Activated CD4-positive, alpha-beta T cell treated with anti-CD3 and anti-CD28 coated beads, Interleukin-2, amount 50 U/mL, for 4 hours (primary cell): ENCODE measurements at regions not wholly inside any gene's neighbourhood (a gene's known extent, or its start where the extent isn't known, plus 50 kb on each side); places are given as distances from the start of the nearest gene placed in this dataset.
"Not testable (repeated sequence)": the region's sequence is repeated elsewhere in the genome, so short reads cannot be mapped to it uniquely, and the experiment has no call there.

Experiments used
- DNase-seq, 2 experiments: peaks; one replicate each; pipeline ENCODE4 v3.0.0-alpha.2; 2020

DNA sequence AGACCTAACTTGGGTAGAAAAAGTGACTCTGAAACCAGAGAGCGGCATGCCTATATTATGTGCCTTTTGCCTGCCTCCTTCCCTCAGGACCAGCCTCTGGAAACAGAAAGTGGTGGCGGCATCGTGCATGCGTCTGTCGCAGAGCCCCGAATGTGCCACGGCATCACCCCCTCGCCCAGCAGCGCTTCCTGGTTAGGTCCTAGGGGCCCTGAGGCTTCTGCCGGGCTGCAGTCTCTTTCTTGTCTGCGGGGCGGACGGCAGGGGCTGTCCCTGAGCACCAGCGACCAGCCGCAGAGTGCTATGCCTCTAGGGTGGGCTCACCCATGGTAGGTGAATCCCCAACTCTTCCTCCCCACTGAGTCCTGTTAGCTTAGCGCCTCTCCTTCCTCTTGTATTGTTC, 68.7 kb downstream of the VSIG4 start:
- no peak for DNase-seq

DNA sequence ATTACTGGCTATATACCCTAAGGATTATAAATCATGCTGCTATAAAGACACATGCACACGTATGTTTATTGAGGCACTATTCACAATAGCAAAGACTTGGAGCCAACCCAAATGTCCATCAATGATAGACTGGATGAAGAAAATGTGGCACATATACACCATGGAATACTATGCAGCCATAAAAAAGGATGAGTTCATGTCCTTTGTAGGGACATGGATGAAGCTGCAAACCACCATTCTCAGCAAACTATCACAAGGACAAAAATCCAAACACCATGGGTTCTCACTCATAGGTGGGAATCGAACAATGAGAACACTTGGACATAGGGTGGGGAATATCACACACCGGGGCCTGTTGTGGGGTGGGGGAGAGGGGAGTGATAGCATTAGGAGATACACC, 72.7 kb downstream of the VSIG4 start:
- not testable (repeated sequence) for DNase-seq

DNA sequence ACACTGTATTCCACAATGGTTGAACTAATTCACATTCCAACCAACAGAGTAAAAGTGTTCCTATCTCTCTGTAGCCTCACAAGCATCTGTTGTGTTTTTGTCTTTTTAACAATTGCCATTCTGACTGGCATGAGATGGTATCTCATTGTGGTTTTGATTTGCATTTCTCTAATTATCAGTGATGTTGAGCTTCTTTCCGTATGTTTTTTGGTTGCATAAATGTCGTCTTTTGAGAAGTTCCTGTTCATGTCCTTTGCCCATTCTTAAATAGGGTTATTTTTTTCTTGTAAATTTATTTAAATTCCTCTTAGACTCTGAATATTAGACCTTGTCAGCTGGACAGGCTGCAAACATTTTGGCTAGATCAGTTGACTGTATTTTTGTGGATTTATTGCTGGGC, 78.2 kb downstream of the VSIG4 start:
- DNase-seq: no peak

DNA sequence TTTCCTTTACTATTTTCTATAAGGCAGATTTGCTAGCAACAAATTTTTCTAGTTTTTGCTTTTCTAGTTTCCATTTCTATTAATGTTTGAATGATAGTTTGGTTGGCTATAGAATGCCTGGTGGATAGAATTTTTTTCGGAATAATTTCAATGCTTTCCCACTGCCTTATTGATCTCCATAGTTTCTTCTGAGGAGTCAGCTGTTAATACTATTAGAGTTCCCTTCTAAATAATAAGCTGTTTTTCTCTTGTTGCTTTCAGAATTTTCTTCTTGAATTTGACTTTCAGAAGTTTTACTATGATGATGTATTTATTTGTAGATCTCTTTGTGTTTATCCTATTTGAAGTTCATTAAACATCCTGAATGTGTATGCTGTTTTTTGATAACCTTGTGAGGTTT, 91.8 kb downstream of the VSIG4 start:
- no peak for DNase-seq

DNA sequence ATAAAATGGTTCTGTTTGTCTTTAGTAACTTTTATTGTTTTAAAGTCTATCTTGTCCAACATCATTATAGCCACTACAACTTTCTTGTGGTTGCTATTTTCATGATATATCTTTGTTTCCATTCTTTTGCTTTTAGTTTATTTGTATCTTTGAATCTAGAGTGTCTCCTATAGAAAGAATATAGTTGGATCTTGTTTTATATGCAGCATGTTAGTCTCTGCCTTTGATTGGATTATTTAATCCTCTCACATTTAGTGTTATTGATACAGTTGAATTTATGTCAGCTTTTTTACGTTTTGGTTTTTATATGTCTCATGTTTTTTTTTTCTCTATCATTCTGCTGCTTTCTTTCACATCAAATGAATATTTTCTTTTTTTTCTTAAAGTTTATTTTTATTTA, 98.1 kb downstream of the VSIG4 start:
- no peak for DNase-seq

DNA sequence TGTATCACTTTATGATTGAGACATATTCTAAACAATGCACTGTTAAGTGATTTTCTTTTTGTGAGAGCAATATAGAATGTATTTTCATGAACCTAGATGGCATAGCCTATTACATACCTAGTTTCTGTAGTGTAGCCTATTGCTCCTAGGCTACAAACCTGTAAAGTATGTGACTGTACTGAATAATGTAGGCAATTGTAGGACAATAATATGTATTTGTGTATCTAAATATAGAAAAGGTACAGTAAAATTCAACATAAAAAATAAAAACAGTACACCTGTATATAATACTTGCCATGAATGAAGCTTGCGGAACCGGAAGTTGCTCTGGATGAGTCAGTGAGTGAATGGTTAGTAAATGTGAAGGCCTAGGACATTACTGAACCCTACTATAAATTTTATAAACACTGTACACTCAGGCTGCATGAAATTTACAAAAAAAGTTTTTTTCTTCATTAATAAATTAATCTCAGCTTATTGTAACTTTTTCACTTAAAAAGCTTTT, 106.7 kb downstream of the VSIG4 start:
- no peak for DNase-seq

DNA sequence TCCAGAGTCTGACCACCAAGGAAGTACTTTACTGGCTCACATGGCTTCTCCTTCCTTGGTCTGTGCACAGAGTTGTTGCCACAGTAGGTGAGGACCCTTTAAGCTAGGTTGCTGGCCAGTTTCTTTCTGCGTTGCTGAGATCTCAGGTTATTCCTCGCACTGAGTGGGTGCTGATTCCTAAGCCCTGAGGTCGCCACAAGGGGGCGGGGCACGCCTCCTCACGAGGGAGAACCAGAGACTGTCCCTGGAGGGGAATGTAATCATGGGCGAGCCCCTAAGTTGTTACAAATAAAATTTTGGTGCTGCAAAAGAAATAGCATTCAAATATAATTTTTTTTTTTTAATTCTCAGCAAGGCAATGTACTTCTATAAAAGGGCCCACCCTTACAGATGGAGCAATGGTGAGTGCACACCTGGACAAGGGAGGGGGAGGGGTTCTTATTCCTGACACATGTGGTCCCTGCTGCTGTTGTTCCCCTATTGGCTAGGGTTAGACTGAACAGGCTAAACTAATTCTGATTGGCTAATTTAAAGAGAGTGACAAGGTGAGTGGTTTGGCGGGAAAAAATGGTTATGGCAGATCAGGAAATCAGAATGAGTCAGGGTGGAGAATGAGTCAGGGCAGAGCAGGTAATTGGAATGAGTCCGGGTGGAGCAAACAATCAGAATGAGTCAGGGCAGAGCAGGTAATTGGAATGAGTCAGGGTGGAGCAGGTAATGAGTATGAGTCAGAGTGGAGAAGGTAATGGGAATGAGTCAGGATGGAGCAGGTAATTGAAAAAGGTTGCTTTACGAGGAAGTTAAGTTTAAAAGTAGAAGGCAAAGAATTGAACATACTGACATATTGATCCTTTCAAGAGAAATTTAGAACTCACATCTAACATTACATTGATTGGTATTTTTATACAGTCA, 107.5 kb downstream of the VSIG4 start:
- peak in 1 of 2 experiments; percentile 8 for DNase-seq

DNA sequence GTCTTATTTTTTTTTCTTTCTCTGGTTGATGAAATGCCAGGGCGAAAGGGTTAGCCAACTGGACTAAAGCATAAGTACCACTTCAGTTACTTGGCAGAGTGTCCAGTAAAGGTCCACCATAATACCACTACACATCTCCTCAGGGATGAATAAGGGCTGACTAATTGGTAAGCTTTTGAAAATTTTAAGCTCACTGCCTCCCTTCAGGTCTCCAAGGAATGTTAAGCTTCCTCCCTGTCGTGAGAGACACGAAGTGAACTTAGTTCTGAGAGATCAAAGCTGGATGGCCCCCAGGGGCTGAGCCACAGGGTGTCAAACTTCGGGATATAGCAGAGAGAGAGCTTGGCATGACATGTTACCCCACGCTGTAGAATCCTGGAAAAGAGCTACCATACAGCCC, 111.4 kb downstream of the VSIG4 start:
- no peak for DNase-seq

DNA sequence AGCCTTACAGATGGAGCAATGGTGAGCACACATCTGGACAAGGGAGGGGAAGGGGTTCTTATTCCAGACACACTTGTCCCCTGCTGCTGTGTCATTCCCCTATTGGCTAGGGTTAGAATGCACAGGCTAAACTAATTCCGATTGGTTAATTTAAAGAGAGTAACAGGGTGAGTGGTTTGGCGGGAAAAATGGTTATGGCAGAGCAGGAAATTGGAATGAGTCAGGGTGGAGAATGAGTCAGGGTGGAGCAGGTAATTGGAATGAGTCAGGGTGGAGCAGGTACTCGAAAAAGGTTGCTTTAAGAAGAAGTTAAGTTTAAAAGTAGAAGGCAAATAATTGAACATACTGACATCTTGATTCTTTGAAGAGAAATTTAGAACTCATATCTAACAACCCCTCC, 112.5 kb downstream of the VSIG4 start:
- not testable (repeated sequence) for DNase-seq

DNA sequence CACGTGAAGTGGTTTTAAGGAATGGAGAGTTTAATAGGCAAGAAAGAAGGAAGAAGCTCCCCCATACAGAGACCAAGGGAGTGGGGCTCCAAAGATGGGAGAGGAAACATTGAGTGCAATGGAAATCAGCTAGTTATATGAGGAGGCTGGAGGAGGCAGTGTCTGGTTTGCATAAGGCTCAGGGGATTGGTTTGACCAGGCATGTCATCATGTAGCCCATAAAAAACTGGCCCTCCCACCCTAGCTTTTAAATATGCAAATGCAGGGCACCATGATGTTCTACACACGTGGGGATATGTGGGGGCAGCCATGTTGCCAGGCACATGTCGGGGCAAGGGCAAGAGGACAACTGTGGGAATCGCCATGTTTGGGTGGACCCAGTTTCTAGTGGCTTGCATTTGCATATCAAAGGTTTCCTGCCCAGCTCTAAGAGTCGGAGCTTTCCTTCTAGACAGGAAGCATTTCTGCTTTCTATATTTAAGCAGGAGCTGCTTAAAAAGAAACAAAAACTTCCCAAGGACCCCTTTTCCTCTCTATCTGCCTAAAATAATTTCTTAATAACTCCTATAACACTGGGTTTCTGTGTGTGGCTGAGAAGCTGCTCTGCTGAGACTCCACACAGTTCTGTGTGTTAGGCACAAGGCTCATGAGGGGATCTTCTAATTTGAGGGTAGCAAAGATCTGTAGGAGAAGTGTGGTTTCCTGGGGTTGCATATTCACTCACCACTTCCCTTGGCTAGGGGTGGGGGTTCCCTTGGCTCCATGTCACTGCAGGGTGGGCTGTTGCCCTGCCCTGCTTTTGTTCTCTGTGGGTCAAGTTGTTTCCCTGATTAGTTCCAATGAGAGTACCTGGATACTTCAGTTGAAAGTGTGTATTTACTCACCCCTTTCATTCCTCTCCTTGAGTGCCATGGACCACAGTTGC, 113.5 kb downstream of the VSIG4 start:
- peak in 1 of 2 experiments; percentile 19 for DNase-seq

DNA sequence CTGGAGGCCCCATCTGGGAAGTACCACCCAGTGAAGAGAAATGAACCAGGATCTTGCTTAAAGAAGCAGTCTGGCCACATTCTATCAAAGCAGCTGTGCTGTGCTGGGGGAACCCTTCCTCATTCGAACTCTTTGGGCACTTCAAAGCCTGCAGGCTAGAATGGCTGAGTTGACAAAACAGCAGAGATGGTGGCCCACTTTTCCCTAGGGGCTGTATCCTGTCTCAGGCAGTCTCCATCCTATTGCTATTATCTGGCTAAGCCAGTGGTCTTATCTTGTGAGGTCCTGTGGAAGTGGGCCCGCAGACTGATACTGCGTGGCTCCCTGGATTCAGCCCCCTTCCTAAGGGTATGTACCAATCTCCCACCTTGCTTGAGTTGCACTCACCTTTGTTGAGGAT, 114.3 kb downstream of the VSIG4 start:
- DNase-seq: no peak

DNA sequence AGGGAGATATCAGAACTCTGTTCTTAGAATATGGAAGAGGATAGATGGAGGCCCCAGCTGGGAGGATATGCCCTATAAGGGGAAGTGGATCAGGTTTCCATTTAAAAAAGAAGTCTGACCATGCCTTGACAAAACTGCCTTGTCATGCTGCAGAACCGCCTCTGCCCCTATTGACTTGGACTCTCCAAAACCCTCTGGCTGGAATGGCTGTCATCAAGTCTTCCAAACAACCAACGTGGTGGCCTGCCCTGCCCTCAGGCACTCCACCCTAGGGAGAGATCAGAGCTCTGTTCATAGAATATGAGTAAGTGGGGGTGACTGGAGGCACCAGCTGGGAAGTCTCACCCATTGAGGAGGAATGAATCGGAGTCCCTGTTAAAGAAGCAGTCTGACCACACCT, 114.9 kb downstream of the VSIG4 start:
- DNase-seq: no peak

DNA sequence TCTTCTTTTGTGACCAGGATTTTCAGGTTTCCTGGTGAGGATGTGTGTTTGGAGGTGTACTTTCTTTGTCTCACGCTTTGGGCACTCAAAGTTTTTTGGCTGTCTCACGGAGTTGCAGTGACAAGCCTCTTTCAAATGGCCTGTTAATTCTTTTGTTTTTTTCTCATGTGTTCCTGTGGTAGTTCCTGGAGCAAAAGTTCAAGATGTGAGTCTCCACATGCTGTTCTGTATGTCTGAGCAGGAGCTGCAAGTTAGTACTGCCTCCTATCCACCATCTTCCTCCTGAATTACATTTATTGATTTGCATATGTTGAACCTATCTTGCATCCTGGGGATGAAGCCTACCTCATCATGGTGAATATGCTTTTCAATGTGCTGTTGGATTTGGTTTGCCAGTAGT, 118.5 kb downstream of the VSIG4 start:
- no peak for DNase-seq

DNA sequence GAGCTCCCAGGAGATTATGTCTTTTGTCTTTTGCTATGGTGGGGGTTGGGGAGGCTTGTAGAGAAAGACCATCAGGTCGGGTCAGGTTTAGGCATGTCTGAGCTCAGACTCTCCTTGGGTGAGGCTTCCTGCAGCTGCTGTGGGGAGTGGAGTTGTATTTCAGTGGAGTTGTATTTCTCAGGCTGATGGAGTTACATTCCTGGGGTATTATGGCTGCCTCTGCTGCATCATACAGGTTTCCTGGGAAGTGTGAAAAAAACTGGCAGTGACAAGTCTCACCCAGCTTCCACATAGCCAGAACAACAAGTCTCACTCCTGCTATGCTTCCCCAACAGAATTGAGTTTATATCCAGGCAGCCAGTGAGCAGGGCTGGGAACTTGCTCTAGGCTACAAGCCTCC, 119.3 kb downstream of the VSIG4 start:
- DNase-seq: no peak

DNA sequence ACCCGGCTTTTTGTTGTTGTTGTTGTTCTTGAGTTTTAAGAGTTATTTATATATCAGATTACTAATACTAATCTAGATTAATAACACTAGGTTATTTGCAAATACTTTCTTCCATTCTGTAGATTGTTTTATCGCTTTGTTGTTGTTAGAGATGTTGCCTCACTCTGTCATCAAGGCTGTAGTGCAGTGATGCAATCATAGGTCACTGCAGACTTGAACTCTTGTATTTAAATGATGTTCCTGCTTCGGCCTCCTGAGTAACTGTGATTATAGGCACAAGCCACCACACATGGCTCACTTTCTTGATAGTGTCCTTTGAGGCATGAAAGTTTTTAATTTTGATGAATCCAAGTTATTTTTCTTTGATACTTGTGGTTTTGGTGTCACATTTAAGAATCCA, 129.0 kb downstream of the VSIG4 start:
- DNase-seq: no peak

DNA sequence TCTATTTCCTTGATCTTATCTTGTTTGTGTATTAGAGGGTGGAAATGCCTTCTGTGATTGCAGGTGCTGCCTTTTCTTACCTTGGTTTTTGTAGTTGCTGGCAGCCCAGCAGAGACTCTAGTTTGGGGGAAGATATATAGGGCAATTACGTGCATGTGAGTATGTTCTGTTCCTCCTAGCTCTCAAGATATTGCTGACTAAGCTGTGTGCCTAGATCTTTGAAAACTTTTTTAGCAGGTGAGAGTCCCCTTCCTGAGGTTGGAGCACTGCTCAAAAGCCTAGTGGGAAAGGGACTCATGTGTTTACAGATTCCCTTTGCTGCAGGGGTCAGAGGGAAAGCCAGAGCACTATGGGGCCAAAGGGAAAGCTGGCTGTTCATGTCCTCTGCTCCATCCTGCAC, 136.1 kb downstream of the VSIG4 start:
- DNase-seq: no peak

DNA sequence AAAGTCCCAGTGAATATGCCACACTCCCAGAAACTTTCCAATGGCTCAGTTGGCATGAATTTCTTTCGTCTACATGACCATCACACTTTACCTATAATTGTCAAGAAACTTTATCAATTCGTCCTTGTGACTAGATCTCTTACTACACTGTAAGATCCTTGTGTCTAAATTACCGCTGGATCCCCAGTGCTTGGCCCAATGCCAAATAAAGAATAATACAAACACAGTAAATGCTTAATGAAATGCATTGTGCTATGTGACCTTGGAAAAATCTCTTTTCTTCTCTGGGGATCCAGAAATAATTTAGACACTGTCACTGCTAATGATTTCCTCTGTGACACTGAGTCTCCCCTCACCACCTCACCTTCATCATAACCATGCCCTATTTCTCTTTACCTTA, 137.9 kb downstream of the VSIG4 start:
- DNase-seq: no peak

DNA sequence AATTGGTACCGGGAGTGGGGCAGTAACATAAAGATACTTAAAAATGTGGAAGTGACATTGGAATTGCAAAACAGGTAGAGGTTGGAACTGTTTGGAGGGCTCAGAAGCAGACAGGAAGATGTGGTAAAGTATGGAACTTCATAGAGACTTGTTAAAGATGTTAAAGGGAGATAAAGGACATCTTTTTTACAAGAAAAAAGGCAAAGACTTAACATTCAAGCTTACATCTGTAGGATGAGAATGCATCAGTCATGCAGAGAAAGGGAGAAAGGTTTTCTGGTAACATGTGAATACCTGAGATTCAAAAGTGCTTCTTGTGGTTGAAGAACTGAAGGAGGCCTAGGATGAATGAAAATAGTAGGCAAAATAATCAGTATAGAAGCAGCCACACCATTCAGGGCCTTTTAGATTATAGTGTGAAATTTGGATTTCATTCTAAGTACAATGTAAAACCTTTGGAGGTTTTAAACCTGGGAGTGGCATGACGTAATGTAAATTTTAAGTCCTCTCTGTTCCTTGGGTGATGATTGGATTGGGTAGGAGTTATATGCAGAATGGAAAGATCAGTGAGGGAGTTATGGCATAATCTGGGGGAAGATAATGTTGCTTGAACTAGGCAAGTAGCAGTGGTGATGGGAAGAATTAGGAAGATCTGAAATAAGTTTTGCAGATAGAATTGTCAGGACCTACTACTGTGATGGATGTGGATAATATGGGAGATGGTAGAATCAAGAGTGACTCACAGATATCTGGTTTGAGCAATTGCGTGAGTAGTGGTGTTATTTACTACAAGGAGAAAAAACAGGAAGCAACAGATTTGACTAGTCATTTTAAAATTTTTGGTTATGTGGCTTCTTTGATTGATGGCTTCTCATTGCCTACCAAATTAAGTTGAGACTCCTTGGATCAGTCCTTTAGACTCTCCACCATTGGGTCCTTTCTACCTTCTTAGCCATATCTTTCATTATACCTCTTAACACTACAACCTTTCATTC, 138.7 kb downstream of the VSIG4 start:
- DNase-seq: no peak

DNA sequence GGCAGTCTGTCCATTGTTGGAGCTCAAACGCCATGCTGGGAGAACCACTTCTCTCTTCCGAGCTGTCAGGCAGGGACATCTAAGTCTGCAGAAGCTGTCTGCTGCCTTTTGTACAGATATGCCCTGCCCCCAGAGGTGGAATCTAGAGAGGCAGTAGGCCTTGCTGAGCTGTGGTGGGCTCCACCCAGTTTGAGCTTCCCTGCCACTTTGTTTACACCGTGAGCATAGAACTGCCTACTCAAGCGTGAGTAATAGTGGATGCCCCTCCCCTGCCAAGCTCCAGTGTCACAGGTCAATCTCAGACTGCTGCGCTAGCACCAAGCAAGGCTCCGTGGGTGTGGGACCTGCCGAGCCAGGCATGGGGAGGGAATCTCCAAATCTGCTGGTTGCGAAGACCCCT, 145.7 kb downstream of the VSIG4 start:
- no peak for DNase-seq

DNA sequence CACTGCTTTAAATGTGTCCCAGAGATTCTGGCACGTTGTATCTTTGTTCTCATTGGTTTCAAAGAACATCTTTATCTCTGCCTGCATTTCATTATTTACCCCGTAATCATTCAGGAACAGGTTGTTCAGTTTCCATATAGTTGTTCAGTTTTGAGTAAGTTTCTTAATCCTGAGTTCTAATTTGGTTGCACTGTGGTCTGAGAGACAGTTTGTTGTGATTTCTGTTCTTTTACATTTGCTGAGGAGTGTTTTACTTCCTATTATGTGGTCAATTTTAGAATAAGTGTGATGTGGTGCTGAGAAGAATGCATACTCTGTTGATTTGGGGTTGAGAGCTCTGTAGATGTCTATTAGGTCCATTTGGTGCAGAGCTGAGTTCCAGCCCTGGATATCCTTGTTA, 148.1 kb downstream of the VSIG4 start:
- not testable (repeated sequence) for DNase-seq

DNA sequence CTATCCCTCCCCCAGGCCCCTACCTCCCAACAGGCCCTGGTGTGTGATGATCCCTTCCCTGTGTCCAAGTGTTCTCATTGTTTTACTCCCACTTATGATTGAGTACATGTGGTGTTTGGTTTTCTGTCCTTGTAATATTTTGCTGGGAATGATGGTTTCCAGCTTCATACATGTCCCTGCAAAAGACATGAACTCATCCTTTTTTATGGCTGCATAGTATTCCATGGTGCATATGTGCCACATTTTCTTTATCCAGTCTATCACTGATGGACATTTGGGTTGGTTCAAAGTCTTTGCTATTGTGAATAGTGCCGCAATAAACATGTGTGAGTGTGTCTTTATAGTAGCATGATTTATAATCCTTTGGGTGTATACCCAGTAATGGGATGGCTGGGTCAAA, 151.7 kb downstream of the VSIG4 start:
- not testable (repeated sequence) for DNase-seq

DNA sequence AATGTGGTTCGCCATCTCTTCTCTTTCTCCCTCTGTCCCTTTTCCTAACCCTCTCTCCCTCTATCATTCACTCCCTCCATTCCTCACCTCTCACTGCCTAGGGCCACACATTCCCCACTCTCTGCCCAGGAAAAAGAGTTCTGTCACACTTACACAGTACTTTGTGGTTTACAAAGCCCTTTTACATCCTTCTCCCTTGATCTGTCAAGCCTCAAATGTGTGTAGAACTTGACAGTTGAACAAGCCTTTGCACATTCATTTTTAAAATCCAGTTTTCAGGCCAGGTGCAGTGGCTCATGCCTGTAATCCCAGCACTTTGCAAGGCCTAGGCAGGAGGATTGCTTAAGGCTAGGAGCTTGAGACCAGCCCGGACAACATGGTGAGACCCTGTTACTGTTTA, 156.3 kb downstream of the VSIG4 start:
- no peak for DNase-seq
